Activated naive CD4-positive, alpha-beta T cell treated with anti-CD3 and anti-CD28 coated beads, Interleukin-2, amount 10 ng/mL, durations not matched to agents 7 days and 5 days (primary cell): ENCODE measurements at regions not wholly inside any gene's neighbourhood (a gene's known extent, or its start where the extent isn't known, plus 50 kb on each side); places are given as distances from the start of the nearest gene placed in this dataset.
"Not testable (repeated sequence)": the region's sequence is repeated elsewhere in the genome, so short reads cannot be mapped to it uniquely, and the experiment has no call there.

Experiments used
- CTCF ChIA-PET: fragments of 350-600 bp; sonication (Branson Sonifier 250); formaldehyde crosslinking; loops from one replicate; lab custom pipeline; 2021; ENCODE audit warnings: antibody characterized with exemption; lab: Charles Lee
- DNase-seq: peaks from one replicate; pipeline ENCODE4 v3.0.0-alpha.2; 2020
- H3K27ac Mint-ChIP-seq: one replicate; pipeline ENCODE4 v1.8.0; 2021; ENCODE audit warnings: mild to moderate bottlenecking, moderate library complexity, mixed read lengths
- H3K27me3 Mint-ChIP-seq: one replicate; pipeline ENCODE4 v1.8.0; 2021; ENCODE audit warnings: mild to moderate bottlenecking, mixed read lengths
- H3K36me3 Mint-ChIP-seq: one replicate; pipeline ENCODE4 v1.8.0; 2021; ENCODE audit warnings: mixed read lengths
- H3K4me1 Mint-ChIP-seq: one replicate; pipeline ENCODE4 v1.8.0; 2021; ENCODE audit warnings: mixed read lengths
- H3K4me3 Mint-ChIP-seq: one replicate; pipeline ENCODE4 v1.8.0; 2021; ENCODE audit warnings: mild to moderate bottlenecking, moderate library complexity, mixed read lengths
- H3K9me3 Mint-ChIP-seq: one replicate; pipeline ENCODE4 v1.8.0; 2021; ENCODE audit warnings: mixed read lengths

DNA sequence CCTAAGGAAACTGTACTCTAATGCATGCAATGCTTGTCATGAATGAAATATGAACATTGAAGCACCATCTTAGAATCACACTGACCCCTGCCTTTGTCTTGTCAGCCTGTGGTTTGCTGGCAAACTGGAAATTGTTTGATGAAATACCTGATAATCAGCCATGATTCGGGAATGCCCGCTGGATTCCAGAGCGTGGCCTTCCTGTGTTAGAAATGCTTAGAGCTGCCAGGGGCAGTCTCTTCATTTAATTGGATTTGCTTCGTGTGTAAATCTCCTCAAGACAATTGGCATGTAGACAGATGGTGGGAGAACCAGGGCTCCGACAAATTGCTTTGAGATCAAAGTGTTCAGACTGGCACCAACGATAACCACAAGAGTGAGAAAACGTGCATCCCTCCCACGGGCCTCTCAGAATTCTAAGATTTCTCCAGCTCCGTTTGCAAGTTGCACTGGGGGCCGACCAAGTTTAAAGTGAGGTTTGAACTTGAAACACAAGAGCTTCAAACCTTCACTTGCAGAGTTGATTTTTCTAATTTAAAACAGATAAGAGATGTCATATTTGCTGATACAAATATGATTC is 146.2 kb downstream of the ARRDC4 start:
- H3K4me3 Mint-ChIP-seq, H3K4me1 Mint-ChIP-seq, CTCF ChIA-PET, DNase-seq, H3K9me3 Mint-ChIP-seq, H3K27ac Mint-ChIP-seq, H3K27me3 Mint-ChIP-seq, H3K36me3 Mint-ChIP-seq: not testable (repeated sequence)

DNA sequence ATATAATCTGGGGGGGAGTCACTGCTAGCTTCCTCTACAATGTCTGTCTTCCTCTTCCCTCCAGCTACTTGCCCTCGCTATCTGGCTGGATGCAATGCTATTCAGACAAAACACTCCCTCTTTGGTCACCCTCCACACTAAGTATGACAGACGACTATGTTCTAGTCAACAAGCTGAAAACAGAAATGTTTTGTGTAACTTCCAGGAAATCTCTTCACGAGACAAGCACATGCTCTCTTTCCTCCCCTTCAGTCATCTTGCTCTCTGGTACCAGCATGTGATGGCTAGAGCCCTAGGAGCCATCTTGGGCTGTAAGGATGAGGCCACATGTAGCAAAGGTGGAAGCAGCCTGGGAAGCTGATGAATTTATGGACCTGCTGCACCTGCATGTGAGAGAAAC is 151.3 kb downstream of the ARRDC4 start:
- Mint-ChIP-seq H3K36me3 (no peaks in the 10 kb centered on the region), H3K27me3 (peaks cover 9% of the 10 kb centered on the region), H3K9me3 (peaks cover 4% of the 10 kb centered on the region), H3K27ac (no peak overlapping the region), H3K4me1 (no peaks in the 10 kb centered on the region), H3K4me3 (no peak overlapping the region)
- no peak for DNase-seq
- CTCF ChIA-PET: no interaction called here

DNA sequence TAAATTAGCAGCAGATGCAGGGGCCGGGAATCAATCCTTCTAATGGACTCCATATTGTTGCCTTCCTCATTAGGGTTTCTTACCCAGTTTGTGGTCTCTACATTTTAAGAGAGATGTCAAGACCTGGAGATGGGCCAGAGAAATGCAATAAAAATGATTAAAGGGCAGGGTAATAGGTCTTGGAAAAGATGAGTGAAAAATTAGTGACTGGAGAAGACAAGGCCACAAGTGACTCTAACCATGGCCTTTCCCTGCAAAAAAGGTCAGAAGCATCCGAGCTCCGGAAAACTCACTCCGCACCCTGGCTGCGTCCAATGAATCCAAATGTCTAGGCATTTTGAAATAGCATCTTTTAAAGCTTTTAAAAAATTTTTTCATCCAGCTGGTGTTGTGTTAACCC is 152.8 kb downstream of the ARRDC4 start:
- no peak overlapping the region for H3K27ac Mint-ChIP-seq
- no peaks in the 10 kb centered on the region for H3K36me3 Mint-ChIP-seq
- no peaks in the 10 kb centered on the region for H3K4me1 Mint-ChIP-seq
- H3K9me3 Mint-ChIP-seq: peaks cover 4% of the 10 kb centered on the region
- CTCF ChIA-PET: no interaction called here
- H3K4me3 Mint-ChIP-seq: no peak overlapping the region
- no peak for DNase-seq
- peaks cover 9% of the 10 kb centered on the region for H3K27me3 Mint-ChIP-seq

DNA sequence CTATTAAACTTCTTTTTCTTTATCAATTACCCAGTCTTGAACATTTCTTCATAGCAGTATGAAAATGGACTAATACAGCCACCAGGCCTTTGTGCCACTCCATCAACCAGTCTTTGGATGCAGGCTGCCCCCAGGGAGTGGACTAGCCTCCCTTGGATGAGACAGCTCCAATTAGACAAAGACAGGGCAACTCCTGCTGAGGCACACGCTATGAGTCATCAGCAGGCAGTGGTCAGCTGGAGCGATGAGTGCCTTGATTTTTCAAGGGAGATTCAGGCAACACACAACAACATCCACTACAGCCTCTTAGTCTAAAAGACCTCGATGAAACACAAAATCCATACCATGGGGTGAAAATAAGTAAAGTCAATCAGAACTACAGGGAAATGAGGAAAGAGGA is 160.1 kb downstream of the ARRDC4 start:
- no peak overlapping the region for H3K27ac Mint-ChIP-seq
- no peaks in the 10 kb centered on the region for H3K27me3 Mint-ChIP-seq
- no peaks in the 10 kb centered on the region for H3K36me3 Mint-ChIP-seq
- CTCF ChIA-PET: no interaction called here
- no peaks in the 10 kb centered on the region for H3K9me3 Mint-ChIP-seq
- no peak for DNase-seq
- H3K4me3 Mint-ChIP-seq: no peak overlapping the region
- no peaks in the 10 kb centered on the region for H3K4me1 Mint-ChIP-seq

DNA sequence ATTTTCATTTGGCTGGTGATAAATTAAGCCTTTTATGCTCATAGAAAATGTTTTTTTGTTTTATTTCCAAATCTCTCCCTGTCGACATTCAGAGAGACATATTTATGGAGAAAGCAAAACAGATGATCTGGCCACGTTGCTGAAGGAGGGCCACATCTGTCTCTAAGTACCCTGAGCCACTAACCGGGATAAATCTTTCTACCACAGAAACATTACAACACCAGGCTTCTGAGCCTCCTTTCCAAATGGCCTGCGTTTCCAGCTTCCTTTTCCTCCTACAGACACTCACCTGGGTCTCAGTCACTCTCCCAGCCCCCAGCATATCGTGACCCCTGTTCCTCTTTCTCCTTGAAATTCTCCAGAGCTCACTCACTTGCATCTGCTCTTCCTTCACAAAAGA is 161.0 kb downstream of the ARRDC4 start:
- no peaks in the 10 kb centered on the region for H3K4me1 Mint-ChIP-seq
- no peaks in the 10 kb centered on the region for H3K27me3 Mint-ChIP-seq
- no peaks in the 10 kb centered on the region for H3K36me3 Mint-ChIP-seq
- no peak overlapping the region for H3K4me3 Mint-ChIP-seq
- H3K27ac Mint-ChIP-seq: no peak overlapping the region
- CTCF ChIA-PET: no interaction called here
- no peak for DNase-seq
- no peaks in the 10 kb centered on the region for H3K9me3 Mint-ChIP-seq

DNA sequence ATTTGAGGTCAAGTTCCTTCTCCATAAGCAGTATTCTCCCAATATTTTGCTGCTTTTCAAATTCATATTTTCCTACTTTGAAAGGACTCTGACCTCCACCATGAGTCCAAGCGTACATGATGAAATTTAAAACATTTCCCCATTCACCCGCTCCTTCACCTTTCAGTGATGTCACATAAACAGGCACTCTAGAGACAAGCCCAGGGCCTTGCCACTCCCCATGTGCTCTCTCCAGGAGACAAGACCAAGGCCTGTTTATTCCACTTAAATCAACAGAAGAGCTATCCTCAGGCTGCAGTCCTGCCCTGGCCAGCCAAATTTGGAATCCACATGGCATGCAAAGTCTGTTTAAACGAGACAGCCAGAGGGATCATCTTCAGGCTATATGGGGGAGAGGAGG is 161.5 kb downstream of the ARRDC4 start:
- no peak for DNase-seq
- no peak overlapping the region for H3K4me3 Mint-ChIP-seq
- H3K36me3 Mint-ChIP-seq: no peaks in the 10 kb centered on the region
- H3K4me1 Mint-ChIP-seq: no peaks in the 10 kb centered on the region
- no peak overlapping the region for H3K27ac Mint-ChIP-seq
- CTCF ChIA-PET: no interaction called here
- H3K27me3 Mint-ChIP-seq: no peaks in the 10 kb centered on the region
- no peaks in the 10 kb centered on the region for H3K9me3 Mint-ChIP-seq

DNA sequence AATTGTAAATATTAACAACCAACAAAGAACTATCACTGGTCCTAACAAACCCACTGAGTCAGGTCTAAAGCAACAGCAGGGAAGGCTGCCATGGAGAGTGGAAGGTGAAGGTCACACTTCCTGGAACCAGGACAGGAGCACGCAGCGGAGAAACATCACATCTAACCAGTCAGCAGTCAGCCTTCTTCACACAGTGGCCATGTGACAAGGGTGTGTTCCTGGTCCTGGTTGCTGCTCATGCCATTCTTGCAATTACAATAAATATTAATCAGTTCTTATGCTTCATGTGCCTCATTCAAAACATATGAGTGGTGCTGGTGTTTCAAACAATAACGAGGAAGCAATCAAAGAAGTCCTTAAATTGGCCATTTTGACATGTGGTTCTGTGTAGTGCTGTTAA is 162.8 kb downstream of the ARRDC4 start:
- DNase-seq: no peak
- Mint-ChIP-seq H3K27me3 (peaks cover 3% of the 10 kb centered on the region), H3K9me3 (no peaks in the 10 kb centered on the region), H3K4me1 (no peaks in the 10 kb centered on the region), H3K27ac (no peak overlapping the region), H3K4me3 (no peak overlapping the region), H3K36me3 (no peaks in the 10 kb centered on the region)
- CTCF ChIA-PET: no interaction called here

DNA sequence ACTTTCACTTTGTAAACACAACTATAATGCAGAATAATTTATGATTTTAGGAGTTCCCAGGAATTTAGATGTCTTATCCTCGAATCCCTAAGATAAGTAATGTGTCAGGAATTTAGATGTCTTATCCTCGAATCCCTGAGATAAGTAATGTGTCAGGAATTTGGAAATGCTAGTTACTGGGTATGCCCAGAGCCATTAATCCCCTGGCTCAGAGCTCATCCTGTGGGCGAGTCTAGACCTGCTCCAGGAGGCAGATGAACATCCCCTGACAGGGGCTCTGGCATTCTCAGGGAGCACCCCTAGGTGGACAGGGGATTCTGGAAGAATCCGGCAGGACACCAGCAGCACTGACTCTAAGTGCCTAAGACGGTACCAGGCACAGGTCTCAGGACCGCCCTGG is 163.3 kb downstream of the ARRDC4 start:
- no peaks in the 10 kb centered on the region for H3K4me1 Mint-ChIP-seq
- CTCF ChIA-PET: no interaction called here
- no peak for DNase-seq
- no peak overlapping the region for H3K27ac Mint-ChIP-seq
- H3K27me3 Mint-ChIP-seq: peaks cover 3% of the 10 kb centered on the region
- no peak overlapping the region for H3K4me3 Mint-ChIP-seq
- no peaks in the 10 kb centered on the region for H3K9me3 Mint-ChIP-seq
- H3K36me3 Mint-ChIP-seq: no peaks in the 10 kb centered on the region

DNA sequence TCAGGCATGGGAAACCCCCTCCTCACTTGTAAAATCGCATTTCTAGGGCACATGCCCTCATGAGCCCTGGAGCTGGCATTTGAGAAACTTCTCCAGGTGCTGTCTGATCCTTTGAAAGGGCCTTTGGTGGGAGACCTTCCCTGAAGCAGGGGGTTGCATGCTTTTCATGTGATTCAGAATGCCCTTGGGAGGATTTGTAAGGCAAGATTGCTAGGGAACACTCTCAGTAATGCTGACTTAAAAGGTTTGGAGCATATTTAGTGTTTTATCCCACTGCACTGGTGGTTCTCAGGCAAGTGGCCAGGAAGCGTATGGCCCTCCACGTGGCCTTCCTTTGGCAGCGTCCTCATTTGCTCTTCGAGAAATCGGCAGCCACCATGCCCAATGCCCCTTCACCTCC is 164.1 kb downstream of the ARRDC4 start:
- Mint-ChIP-seq H3K4me3 (no peak overlapping the region), H3K9me3 (no peaks in the 10 kb centered on the region), H3K27me3 (peaks cover 3% of the 10 kb centered on the region), H3K36me3 (no peaks in the 10 kb centered on the region), H3K27ac (no peak overlapping the region), H3K4me1 (no peaks in the 10 kb centered on the region)
- no peak for DNase-seq
- CTCF ChIA-PET: no interaction called here

DNA sequence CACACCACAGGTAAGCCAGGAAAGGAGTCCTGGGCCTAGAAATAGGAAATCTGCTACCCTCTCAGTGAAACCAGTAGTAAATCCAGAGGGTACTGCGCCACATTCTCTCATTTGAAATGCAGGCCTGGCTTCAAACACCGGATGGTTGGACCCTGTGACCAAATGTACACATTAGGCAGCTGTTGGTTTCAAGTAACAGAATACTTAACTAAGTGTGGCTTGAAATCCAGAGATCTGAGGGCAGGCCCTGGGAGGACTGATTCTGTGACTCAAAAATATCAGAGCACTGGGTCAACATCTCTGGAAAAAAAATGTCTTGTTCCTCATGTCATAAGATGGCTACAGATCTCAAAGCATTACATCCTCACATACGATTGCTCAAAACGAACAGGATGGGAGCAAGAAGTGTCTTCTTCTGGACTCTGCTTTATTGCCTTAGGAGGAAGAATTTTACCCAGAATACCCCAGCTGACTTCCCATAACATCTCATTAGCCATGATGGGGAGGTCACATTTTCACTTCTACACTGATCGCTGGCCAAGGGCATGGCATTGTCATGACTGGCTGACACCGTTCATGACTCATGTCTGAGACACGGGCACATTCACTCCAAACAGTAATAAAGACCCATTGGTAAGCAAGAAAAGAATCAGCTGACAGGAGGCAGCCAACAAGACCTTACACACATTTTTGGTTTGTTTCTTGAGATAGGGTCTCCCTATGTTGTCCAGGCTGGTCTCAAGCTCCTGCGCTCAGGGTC is 166.0 kb downstream of the ARRDC4 start:
- H3K4me1 Mint-ChIP-seq: no peaks in the 10 kb centered on the region
- H3K36me3 Mint-ChIP-seq: no peaks in the 10 kb centered on the region
- peaks cover 3% of the 10 kb centered on the region for H3K27me3 Mint-ChIP-seq
- no peaks in the 10 kb centered on the region for H3K9me3 Mint-ChIP-seq
- CTCF ChIA-PET: no interaction called here
- H3K27ac Mint-ChIP-seq: no peak overlapping the region
- no peak for DNase-seq
- no peak overlapping the region for H3K4me3 Mint-ChIP-seq

DNA sequence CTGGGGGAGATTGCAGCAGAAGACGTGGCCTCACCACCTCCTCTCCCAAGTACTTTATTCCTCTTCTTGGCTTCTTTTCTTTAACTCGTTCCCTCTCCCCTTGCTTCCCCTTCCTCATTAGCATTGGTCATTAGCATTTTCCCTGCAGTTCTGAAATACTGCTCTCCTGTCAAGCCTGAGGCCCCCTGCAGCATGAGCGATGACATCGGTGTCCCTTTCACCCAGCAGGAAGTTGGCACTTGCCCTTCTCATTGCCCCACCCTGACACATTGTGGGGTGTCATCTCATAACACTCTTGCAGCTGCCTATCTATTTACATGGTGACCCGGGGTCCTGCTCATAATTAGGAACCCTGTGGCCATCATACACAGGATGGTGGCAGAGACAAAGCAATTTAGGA is 167.1 kb downstream of the ARRDC4 start:
- Mint-ChIP-seq H3K27ac (no peak overlapping the region), H3K36me3 (no peaks in the 10 kb centered on the region), H3K4me3 (no peak overlapping the region), H3K9me3 (no peaks in the 10 kb centered on the region), H3K4me1 (no peaks in the 10 kb centered on the region), H3K27me3 (peaks cover 3% of the 10 kb centered on the region)
- CTCF ChIA-PET: interaction anchor here (1.5 kb wide), 1 partner anchor 46 kb away, joined by 3 read pairs; no protein-coding TSS in a partner anchor
- DNase-seq: no peak

DNA sequence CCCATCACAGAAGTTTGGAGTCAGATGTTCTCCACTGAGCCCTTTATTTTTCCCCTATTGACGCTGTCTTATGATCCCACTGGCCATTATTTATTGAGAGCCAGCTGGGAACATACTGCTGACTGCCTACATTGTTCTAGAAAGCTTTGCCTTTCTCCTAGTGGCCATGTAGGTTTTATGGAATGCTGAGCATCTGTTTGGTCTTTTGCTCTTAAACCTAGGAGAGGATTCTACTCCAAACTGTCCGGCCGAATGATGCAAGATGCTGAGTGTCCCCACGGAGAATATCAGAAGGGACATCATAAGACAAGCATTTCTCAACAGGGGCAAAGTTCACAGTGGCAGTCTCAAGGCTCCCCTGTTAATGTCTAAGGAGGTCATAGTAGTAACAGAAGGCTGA is 171.4 kb downstream of the ARRDC4 start:
- H3K4me1 Mint-ChIP-seq: no peaks in the 10 kb centered on the region
- no peaks in the 10 kb centered on the region for H3K36me3 Mint-ChIP-seq
- DNase-seq: no peak
- no peak overlapping the region for H3K4me3 Mint-ChIP-seq
- CTCF ChIA-PET: no interaction called here
- H3K9me3 Mint-ChIP-seq: no peaks in the 10 kb centered on the region
- no peak overlapping the region for H3K27ac Mint-ChIP-seq
- H3K27me3 Mint-ChIP-seq: peaks cover 3% of the 10 kb centered on the region

DNA sequence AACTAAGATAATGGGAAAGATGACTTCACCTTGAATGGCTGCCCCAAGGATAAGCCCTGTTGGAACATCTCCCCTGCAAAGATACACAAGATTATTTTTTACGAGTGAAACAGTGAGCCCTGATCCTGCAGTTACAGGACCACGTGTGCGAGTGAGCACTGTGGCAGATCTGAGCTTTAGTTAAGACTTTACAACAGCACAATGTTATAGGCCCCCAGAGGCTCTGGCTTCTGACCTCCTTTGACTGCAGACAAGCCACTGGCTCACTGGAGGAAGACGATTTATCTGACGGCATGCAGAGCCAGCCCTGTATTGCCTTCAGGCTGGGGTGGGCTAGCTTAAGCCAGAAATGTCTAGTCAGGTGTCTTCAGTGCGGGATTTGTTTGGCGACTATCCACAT is 174.4 kb downstream of the ARRDC4 start:
- Mint-ChIP-seq H3K9me3 (no peaks in the 10 kb centered on the region), H3K27me3 (peaks cover 5% of the 10 kb centered on the region), H3K36me3 (no peaks in the 10 kb centered on the region), H3K4me3 (no peak overlapping the region), H3K4me1 (peaks cover 3% of the 10 kb centered on the region), H3K27ac (no peak overlapping the region)
- no peak for DNase-seq
- CTCF ChIA-PET: no interaction called here

DNA sequence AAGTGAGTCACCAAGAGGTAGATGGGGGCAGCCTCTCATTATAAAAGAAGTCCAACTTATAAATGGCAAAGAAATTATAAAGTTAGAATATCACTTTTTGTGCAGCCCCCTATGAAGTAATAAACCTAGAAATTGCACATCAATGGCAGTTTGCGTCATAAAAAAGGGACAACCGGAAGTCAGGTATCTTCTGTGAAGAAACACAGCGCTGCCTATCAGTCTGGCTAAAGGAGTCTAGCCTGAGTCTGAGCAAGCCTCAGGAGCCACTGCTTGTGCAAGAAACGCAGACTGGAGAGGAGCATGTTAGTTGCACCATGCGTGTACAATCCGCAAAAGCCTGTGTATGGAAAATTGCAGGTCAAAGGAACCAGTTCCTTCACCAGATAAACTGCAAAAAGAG is 178.4 kb downstream of the ARRDC4 start:
- no peak overlapping the region for H3K27ac Mint-ChIP-seq
- H3K4me3 Mint-ChIP-seq: no peak overlapping the region
- peaks cover 5% of the 10 kb centered on the region for H3K27me3 Mint-ChIP-seq
- peaks cover 3% of the 10 kb centered on the region for H3K4me1 Mint-ChIP-seq
- H3K36me3 Mint-ChIP-seq: no peaks in the 10 kb centered on the region
- CTCF ChIA-PET: no interaction called here
- DNase-seq: no peak
- H3K9me3 Mint-ChIP-seq: no peaks in the 10 kb centered on the region

DNA sequence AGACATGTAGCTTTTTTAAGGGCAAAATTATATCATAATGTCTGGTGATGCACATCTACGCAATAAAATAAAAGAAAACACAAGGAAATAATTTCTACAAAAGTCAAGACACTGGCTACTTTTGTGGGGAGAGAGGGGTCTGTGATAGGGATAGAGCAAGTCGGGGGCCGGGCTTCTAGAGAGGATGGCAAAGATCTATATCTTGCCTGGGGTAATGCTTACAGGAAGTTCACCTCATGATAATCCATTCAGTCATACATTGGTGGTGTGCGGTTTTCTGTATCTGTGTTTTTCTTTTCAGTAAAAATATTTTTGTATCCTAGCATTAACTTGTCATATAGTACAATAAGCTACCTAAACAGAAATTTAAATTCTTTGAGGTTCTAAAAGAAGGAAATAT is 178.8 kb downstream of the ARRDC4 start:
- no peaks in the 10 kb centered on the region for H3K36me3 Mint-ChIP-seq

More for the DNA sequence above, 178.8 kb downstream of the ARRDC4 start:
- CTCF ChIA-PET: no interaction called here
- no peak overlapping the region for H3K27ac Mint-ChIP-seq
- no peak for DNase-seq
- no peaks in the 10 kb centered on the region for H3K9me3 Mint-ChIP-seq
- peaks cover 5% of the 10 kb centered on the region for H3K27me3 Mint-ChIP-seq
- H3K4me3 Mint-ChIP-seq: no peak overlapping the region
- H3K4me1 Mint-ChIP-seq: peaks cover 3% of the 10 kb centered on the region
